ENCODE measurements at regions not wholly inside any gene's neighbourhood (a gene's known extent, or its start where the extent isn't known, plus 50 kb on each side); places are given as distances from the start of the nearest gene placed in this dataset.

DNA sequence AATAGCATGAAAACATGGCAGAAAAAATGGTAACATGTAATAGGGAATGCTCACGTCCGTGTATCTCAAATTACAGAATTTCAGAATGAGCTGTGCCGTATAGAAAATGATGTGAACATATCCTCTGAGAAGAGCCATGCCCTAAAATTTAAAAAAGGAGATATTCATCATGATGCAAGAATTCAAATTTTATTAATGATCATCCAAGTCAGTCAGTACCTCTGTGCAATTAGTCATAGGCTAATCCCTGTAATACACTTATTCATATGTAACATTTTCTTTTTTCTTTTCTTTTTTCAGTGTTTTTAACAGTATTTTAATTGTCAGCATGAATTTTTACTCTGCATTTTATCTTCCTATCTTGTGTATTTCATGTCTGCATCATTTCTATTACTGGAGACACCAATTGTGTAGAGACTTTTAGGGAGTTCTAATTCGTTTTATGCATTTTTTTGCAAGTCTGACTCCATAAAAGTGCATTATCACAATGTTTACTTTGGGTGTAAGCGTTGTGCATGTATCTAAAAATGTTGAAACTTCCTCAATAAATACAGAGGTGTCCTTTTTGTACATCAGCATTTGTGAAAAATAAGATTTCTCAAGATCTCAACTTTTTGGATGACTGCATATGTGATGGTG lies 1103.7 kb upstream of the CELF2 start:
- Histone ChIP-seq H3K4me3 (no peak overlapping the region), H3K9ac (ENCODE audit: control insufficient read depth, insufficient read depth, low read length) (no peak overlapping the region), H3K79me2 (ENCODE audit: control insufficient read depth, insufficient read depth, low read length) (no peaks in the 10 kb centered on the region), H4K20me1 (ENCODE audit: control insufficient read depth, insufficient read depth) (no peaks in the 10 kb centered on the region), H3K9me3 (replicated peaks; ENCODE audit: control insufficient read depth, insufficient read depth, low read length) (no peaks in the 10 kb centered on the region), H3K27me3 (replicated peaks in 1 of 2; ENCODE audit: control insufficient read depth in 2 of 2, insufficient read depth in 2 of 2, low read length in 1 of 2) (no peaks in the 10 kb centered on the region), H3K27ac (ENCODE audit: control insufficient read depth, insufficient read depth) (no peak overlapping the region), H2AFZ (ENCODE audit: control insufficient read depth, low read depth, low read length) (no peak overlapping the region), H3K36me3 (ENCODE audit: control insufficient read depth in 2 of 2, insufficient read depth in 2 of 2, low read length in 1 of 2) (no peaks in the 10 kb centered on the region), H3K4me1 (ENCODE audit: control insufficient read depth, insufficient read depth, low read length) (no peaks in the 10 kb centered on the region), H3K4me2 (ENCODE audit: control insufficient read depth, insufficient read depth) (no peak overlapping the region)
- in situ Hi-C loops (cut with MboI) (no loop called here), intact Hi-C loops (cut with micrococcal nuclease; ENCODE audit: unreplicated experiment) (no loop called here)
- SMC1A ChIA-PET (ENCODE audit: uncharacterized antibody, unreplicated experiment): no interaction called here
- no peak for DNase-seq (ENCODE audit: low read depth, low spot score)
- POLR2A ChIA-PET: no interaction called here
- 8% methylated on average over 5 of the region's 5 CpGs for WGBS (ENCODE audit: insufficient coverage, insufficient replicate concordance, low lambda C conversion rate, missing lambda C conversion rate)
- no TSS peak for BruUV-seq (replicated peaks)
- TF ChIP-seq ASH2L (IDR thresholded peaks at IDR 0.05; ENCODE audit: borderline replicate concordance, low read depth): no peak
- no peak for TF ChIP-seq NR2C1 (IDR thresholded peaks at IDR 0.05)
- no peak for TF ChIP-seq ZNF217 (IDR thresholded peaks at IDR 0.05)
- no peak for TF ChIP-seq PAX8 (IDR thresholded peaks at IDR 0.05)
- no peak for TF ChIP-seq CREB1 (IDR thresholded peaks at IDR 0.05; ENCODE audit: low read depth)
- no peak for ATAC-seq
- CTCF ChIA-PET: no interaction called here
- RAD21 ChIA-PET (ENCODE audit: unreplicated experiment): no interaction called here
- no peak for FAIRE-seq

DNA sequence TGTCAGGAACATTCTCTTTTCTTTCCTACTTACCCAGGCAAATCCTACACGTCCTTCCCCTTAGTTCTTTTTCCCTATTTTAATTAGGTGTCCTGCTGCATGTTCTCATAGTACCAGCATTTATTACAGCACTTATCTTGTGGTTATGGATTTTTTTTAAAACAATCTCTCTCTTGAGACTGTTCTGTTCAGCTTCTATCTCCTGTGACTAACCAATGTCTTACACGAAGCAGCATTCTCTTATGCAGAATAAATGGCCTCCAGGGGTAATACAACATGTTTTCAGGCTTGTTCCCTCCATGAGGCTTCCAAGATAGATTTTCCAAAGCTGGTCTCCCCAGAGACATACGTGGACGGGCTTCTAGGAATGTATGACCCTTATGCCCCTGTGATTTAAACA lies 1096.1 kb upstream of the CELF2 start:
- in situ Hi-C loops (cut with MboI) (no loop called here), intact Hi-C loops (cut with micrococcal nuclease; ENCODE audit: unreplicated experiment) (no loop called here)
- BruUV-seq (replicated peaks): no TSS peak
- Histone ChIP-seq H3K27me3 (replicated peaks in 1 of 2; ENCODE audit: control insufficient read depth in 2 of 2, insufficient read depth in 2 of 2, low read length in 1 of 2) (no peaks in the 10 kb centered on the region), H3K9ac (ENCODE audit: control insufficient read depth, insufficient read depth, low read length) (no peak overlapping the region), H3K79me2 (ENCODE audit: control insufficient read depth, insufficient read depth, low read length) (no peaks in the 10 kb centered on the region), H3K4me1 (ENCODE audit: control insufficient read depth, insufficient read depth, low read length) (no peaks in the 10 kb centered on the region), H3K9me3 (replicated peaks; ENCODE audit: control insufficient read depth, insufficient read depth, low read length) (no peaks in the 10 kb centered on the region), H4K20me1 (ENCODE audit: control insufficient read depth, insufficient read depth) (no peaks in the 10 kb centered on the region), H3K27ac (ENCODE audit: control insufficient read depth, insufficient read depth) (no peak overlapping the region), H3K36me3 (ENCODE audit: control insufficient read depth in 2 of 2, insufficient read depth in 2 of 2, low read length in 1 of 2) (no peaks in the 10 kb centered on the region), H3K4me2 (ENCODE audit: control insufficient read depth, insufficient read depth) (no peak overlapping the region), H2AFZ (ENCODE audit: control insufficient read depth, low read depth, low read length) (no peak overlapping the region), H3K4me3 (no peak overlapping the region)
- SMC1A ChIA-PET (ENCODE audit: uncharacterized antibody, unreplicated experiment): no interaction called here
- RAD21 ChIA-PET (ENCODE audit: unreplicated experiment): no interaction called here
- DNase-seq (ENCODE audit: low read depth, low spot score): no peak
- CTCF ChIA-PET: interaction anchor here (0.6 to 1.0 kb wide), 3 partner anchors 9 to 501 kb away, joined by 3 to 5 read pairs (median 3); no protein-coding TSS in a partner anchor
- FAIRE-seq: no peak
- POLR2A ChIA-PET: no interaction called here
- ATAC-seq: no peak
- WGBS (ENCODE audit: insufficient coverage, insufficient replicate concordance, low lambda C conversion rate, missing lambda C conversion rate): under 1% methylated on average over 4 of the region's 4 CpGs
- TF ChIP-seq NFYA (IDR thresholded peaks at IDR 0.05; ENCODE audit: borderline replicate concordance, low read depth, low read length) (no peak), PAX5 (IDR thresholded peaks at IDR 0.05; ENCODE audit: borderline replicate concordance, low read depth, low read length) (no peak)
